IMR-90 (cell line): ENCODE measurements at regions not wholly inside any gene's neighbourhood (a gene's known extent, or its start where the extent isn't known, plus 50 kb on each side); places are given as distances from the start of the nearest gene placed in this dataset.

Source experiments
- ATAC-seq: fragments of 200-7000 bp; cut with Tn5 transposase; 2 replicates; pipeline ENCODE4 v1.9.1; 2020; ENCODE audit warnings: low read depth, mild to moderate bottlenecking, moderate library complexity
- BruUV-seq: library from RNA; stranded (reverse); fragments of 400-500 nt; replicated peaks from 2 replicates; lab custom pipeline; 2021; lab: Mats Ljungman, UMichigan
- CTCF ChIA-PET: fragments of 300-600 bp; formaldehyde crosslinking; extraction: SDS; loops from one replicate; lab custom pipeline; 2021; ENCODE audit warnings: antibody characterized with exemption; lab: Yijun Ruan, JAX
- POLR2A ChIA-PET: fragments of 300-600 bp; sonication (Branson Sonifier 250); formaldehyde crosslinking; loops from one replicate; lab custom pipeline; 2022; ENCODE audit warnings: antibody characterized with exemption; ENCODE audit not compliant: unreplicated experiment; lab: Charles Lee
- DNase-seq: peaks from one replicate; pipeline ENCODE4 v3.0.0; 2013
- H2AFZ ChIP-seq: replicated peaks from 2 replicates; pipeline ENCODE3; 2013; ENCODE audit warnings: low read length, mild to moderate bottlenecking; ENCODE audit not compliant: poor library complexity
- H2AK5ac ChIP-seq: 2 replicates; pipeline ENCODE4 v1.6.1; 2013; ENCODE audit warnings: low read depth, low read length, inconsistent platforms
- H2AK9ac ChIP-seq: replicated peaks from 2 replicates; pipeline ENCODE3; 2013; ENCODE audit warnings: mild to moderate bottlenecking, low read depth, low read length, moderate library complexity; ENCODE audit not compliant: poor library complexity
- H2BK120ac ChIP-seq: 2 replicates; pipeline ENCODE4 v1.6.1; 2013; ENCODE audit warnings: low read depth, low read length, inconsistent platforms
- H2BK15ac ChIP-seq: 3 replicates; pipeline ENCODE4 v1.6.1; 2013; ENCODE audit warnings: low read depth, low read length, inconsistent platforms
- H2BK20ac ChIP-seq: 2 replicates; pipeline ENCODE4 v1.6.1; 2013; ENCODE audit warnings: low read depth, mild to moderate bottlenecking, inconsistent platforms, low read length, moderate library complexity
- H2BK5ac ChIP-seq: 2 replicates; pipeline ENCODE4 v1.6.1; 2013; ENCODE audit warnings: mild to moderate bottlenecking, low read depth, low read length, inconsistent platforms; ENCODE audit not compliant: poor library complexity, severe bottlenecking
- H3K14ac ChIP-seq: replicated peaks from 2 replicates; pipeline ENCODE4 v1.6.1; 2013; ENCODE audit warnings: low read depth, low read length, inconsistent platforms
- H3K18ac ChIP-seq: 2 replicates; pipeline ENCODE4 v1.6.1; 2013; ENCODE audit warnings: low read depth, low read length, control low read depth
- H3K23ac ChIP-seq: 2 replicates; pipeline ENCODE4 v1.6.1; 2013; ENCODE audit warnings: low read depth, low read length, inconsistent platforms
- H3K27ac ChIP-seq: 2 replicates; pipeline ENCODE4 v1.5.1; 2013; ENCODE audit warnings: mild to moderate bottlenecking, control low read depth, low read length; ENCODE audit not compliant: insufficient read depth
- H3K27me3 ChIP-seq: 2 replicates; pipeline ENCODE4 v1.6.1; 2013; ENCODE audit warnings: low read length; ENCODE audit not compliant: control insufficient read depth, insufficient read depth
- H3K36me3 ChIP-seq: 2 replicates; pipeline ENCODE4 v1.6.1; 2013; ENCODE audit warnings: low read length, mixed read lengths; ENCODE audit not compliant: control insufficient read depth, insufficient read depth
- H3K4ac ChIP-seq: 2 replicates; pipeline ENCODE4 v1.6.1; 2013; ENCODE audit warnings: low read depth, low read length, inconsistent platforms
- H3K4me1 ChIP-seq: 2 replicates; pipeline ENCODE4 v1.6.1; 2013; ENCODE audit warnings: low read length, mixed read lengths; ENCODE audit not compliant: control insufficient read depth, insufficient read depth
- H3K4me2 ChIP-seq: 2 replicates; pipeline ENCODE4 v1.6.1; 2013; ENCODE audit warnings: low read depth, mild to moderate bottlenecking, control low read depth, low read length, moderate library complexity
- H3K4me3 ChIP-seq: 2 replicates; pipeline ENCODE4 v1.5.1; 2013; ENCODE audit warnings: low read depth, mild to moderate bottlenecking, control low read depth, low read length, moderate library complexity; ENCODE audit not compliant: insufficient read depth
- H3K56ac ChIP-seq: 2 replicates; pipeline ENCODE4 v1.6.1; 2013; ENCODE audit warnings: low read length, inconsistent platforms; ENCODE audit not compliant: insufficient read depth; ENCODE audit errors: extremely low read depth
- H3K79me1 ChIP-seq, 2 experiments: 2 replicates each; pipeline ENCODE4 v1.6.1; 2013; ENCODE audit warnings: low read length in 2 of 2, inconsistent platforms in 1 of 2, low read depth in 1 of 2
- H3K9ac ChIP-seq: 2 replicates; pipeline ENCODE4 v1.6.1; 2013; ENCODE audit warnings: low read depth, low read length, control low read depth
- H3K9me1 ChIP-seq: 2 replicates; pipeline ENCODE4 v1.6.1; 2013; ENCODE audit warnings: low read length, inconsistent platforms; ENCODE audit not compliant: insufficient read depth
- H3K9me3 ChIP-seq: 2 replicates; pipeline ENCODE4 v1.6.1; 2013; ENCODE audit warnings: low read length; ENCODE audit not compliant: control insufficient read depth, insufficient read depth
- H4K20me1 ChIP-seq: 2 replicates; pipeline ENCODE4 v1.6.1; 2013; ENCODE audit warnings: low read length, inconsistent platforms; ENCODE audit not compliant: insufficient read depth
- H4K5ac ChIP-seq: 2 replicates; pipeline ENCODE4 v1.6.1; 2013; ENCODE audit warnings: mild to moderate bottlenecking, low read depth, low read length, control low read depth
- H4K8ac ChIP-seq, 2 experiments: 2 replicates each; pipeline ENCODE4 v1.6.1; 2013; ENCODE audit warnings: low read depth in 2 of 2, low read length in 2 of 2, control low read depth in 1 of 2, inconsistent platforms in 1 of 2
- H4K91ac ChIP-seq: 2 replicates; pipeline ENCODE4 v1.6.1; 2013; ENCODE audit warnings: low read depth, low read length, inconsistent platforms; ENCODE audit not compliant: insufficient read depth
- BHLHE40 ChIP-seq: fragments of 150-350 bp; IDR thresholded peaks from 2 replicates; pipeline ENCODE4 v1.6.1; 2016; ENCODE audit warnings: mild to moderate bottlenecking, low read depth, low read length
- CEBPB ChIP-seq: IDR thresholded peaks from 2 replicates; pipeline ENCODE4 v1.6.1; 2012; ENCODE audit warnings: low read depth, low read length, improper control_type of control experiment
- CHD1 ChIP-seq: IDR thresholded peaks from 2 replicates; pipeline ENCODE4 v1.6.1; 2012; ENCODE audit warnings: low read depth, low read length, improper control_type of control experiment
- FOS ChIP-seq: fragments of 150-350 bp; IDR thresholded peaks from 2 replicates; pipeline ENCODE4 v1.6.1; 2016; ENCODE audit warnings: low read depth, low read length
- MAFK ChIP-seq: IDR thresholded peaks from 2 replicates; pipeline ENCODE4 v1.6.1; 2012; ENCODE audit warnings: low read depth, low read length, improper control_type of control experiment
- MAZ ChIP-seq: IDR thresholded peaks from 2 replicates; pipeline ENCODE4 v1.6.1; 2012; ENCODE audit warnings: low read depth, mild to moderate bottlenecking, low read length, improper control_type of control experiment, moderate library complexity, borderline replicate concordance
- MXI1 ChIP-seq: IDR thresholded peaks from 2 replicates; pipeline ENCODE4 v1.6.1; 2012; ENCODE audit warnings: low read depth, mild to moderate bottlenecking, low read length, moderate library complexity, borderline replicate concordance
- NFE2L2 ChIP-seq: fragments of 150-350 bp; IDR thresholded peaks from 2 replicates; pipeline ENCODE4 v1.6.1; 2016; ENCODE audit warnings: low read depth, mild to moderate bottlenecking, low read length
- POLR2A ChIP-seq: IDR thresholded peaks from 2 replicates; pipeline ENCODE4 v1.6.1; 2012; ENCODE audit warnings: mild to moderate bottlenecking, low read depth, low read length
- RAD21 ChIP-seq: IDR thresholded peaks from 2 replicates; pipeline ENCODE4 v1.6.1; 2012; ENCODE audit warnings: low read length, improper control_type of control experiment
- RCOR1 ChIP-seq: IDR thresholded peaks from 2 replicates; pipeline ENCODE4 v1.6.1; 2012; ENCODE audit warnings: mild to moderate bottlenecking, low read length, improper control_type of control experiment; ENCODE audit not compliant: insufficient replicate concordance
- RFX5 ChIP-seq: IDR thresholded peaks from 2 replicates; pipeline ENCODE4 v1.8.0; 2012; ENCODE audit warnings: low read depth, mild to moderate bottlenecking, low read length, moderate library complexity
- SMC3 ChIP-seq: fragments of 150-350 bp; IDR thresholded peaks from 2 replicates; pipeline ENCODE4 v1.6.1; 2016; ENCODE audit warnings: low read depth, mild to moderate bottlenecking, antibody characterized with exemption, low read length, moderate library complexity
- dilution Hi-C: fragments of 300-500 bp; cut with HindIII; formaldehyde crosslinking; loops from one replicate; pipeline ENCODE4 v1.14.3; 2018; ENCODE audit warnings: low sequenced_read_pairs; ENCODE audit not compliant: unreplicated experiment
- in situ Hi-C: fragments of 300-500 bp; cut with MboI; formaldehyde crosslinking; loops from 3 replicates; pipeline ENCODE4 v1.14.3; 2019; ENCODE audit warnings: low sequenced_read_pairs, inconsistent platforms, mixed read lengths
- intact Hi-C: fragments of 100-400 bp; cut with micrococcal nuclease; formaldehyde crosslinking; loops from 2 replicates; pipeline ENCODE4 v1.10.0; 2022
- TF ChIP-seq, protein P1 (sequence below): fragments of 150-350 bp; IDR thresholded peaks from 2 replicates; pipeline ENCODE4 v1.6.1; 2016; ENCODE audit warnings: low read depth, mild to moderate bottlenecking, low read length, moderate library complexity, borderline replicate concordance
- TF ChIP-seq, protein P2 (sequence below): fragments of 150-350 bp; IDR thresholded peaks from 2 replicates; pipeline ENCODE4 v1.6.1; 2017; ENCODE audit warnings: mild to moderate bottlenecking, antibody characterized with exemption, low read length, low read depth
- TF ChIP-seq, protein P3 (sequence below): conservative IDR thresholded peaks from 2 replicates; pipeline ENCODE4 v1.5.1; 2012; ENCODE audit warnings: mild to moderate bottlenecking, low read depth, low read length, improper control_type of control experiment

DNA sequence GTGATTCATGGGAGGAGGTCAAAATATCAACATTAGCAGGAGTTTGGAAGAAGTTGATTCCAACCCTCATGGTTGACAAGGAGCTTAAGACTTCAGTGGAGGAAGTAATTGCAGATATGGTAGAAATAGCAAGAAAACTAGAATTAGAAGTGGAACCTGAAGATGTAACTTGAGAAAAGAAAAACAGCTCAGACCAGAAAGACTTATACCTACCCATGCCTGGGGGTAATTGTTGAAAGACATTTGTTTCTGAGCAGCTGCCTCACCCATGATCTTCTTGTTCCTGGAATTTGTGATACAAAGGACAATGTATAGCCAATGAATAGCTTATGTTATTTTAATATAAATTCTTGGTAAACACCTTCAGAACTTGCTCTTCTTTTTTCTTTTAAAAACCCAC, 128.6 kb downstream of the LRIG2 start:
- Histone ChIP-seq H3K23ac (no peak overlapping the region), H2AFZ (no peak overlapping the region), H2AK9ac (no peak overlapping the region), H3K9me1 (no peaks in the 10 kb centered on the region), H3K79me1 (no peaks in the 10 kb centered on the region), H3K9me3 (no peaks in the 10 kb centered on the region), H4K8ac (no peak overlapping the region), H3K27me3 (peaks cover 6% of the 10 kb centered on the region), H4K5ac (no peak overlapping the region), H3K4me3 (no peak overlapping the region), H2BK120ac (no peak overlapping the region), H4K20me1 (no peaks in the 10 kb centered on the region), H4K91ac (no peak overlapping the region), H2BK20ac (no peak overlapping the region), H3K4ac (no peak overlapping the region), H3K56ac (no peak overlapping the region), H3K18ac (no peak overlapping the region), H3K36me3 (no peaks in the 10 kb centered on the region), H2BK15ac (no peak overlapping the region), H3K27ac (no peak overlapping the region), H3K14ac (no peak overlapping the region), H3K9ac (no peak overlapping the region), H3K4me1 (no peaks in the 10 kb centered on the region), H2AK5ac (no peak overlapping the region), H2BK5ac (no peak overlapping the region), H3K4me2 (no peak overlapping the region)
- CTCF ChIA-PET, result interaction anchor here (0.6 kb wide), 1 partner anchor 197 kb away, joined by 3 read pairs; no protein-coding TSS in a partner anchor
- intact Hi-C loops, result no loop called here
- TF ChIP-seq, protein P1, sequence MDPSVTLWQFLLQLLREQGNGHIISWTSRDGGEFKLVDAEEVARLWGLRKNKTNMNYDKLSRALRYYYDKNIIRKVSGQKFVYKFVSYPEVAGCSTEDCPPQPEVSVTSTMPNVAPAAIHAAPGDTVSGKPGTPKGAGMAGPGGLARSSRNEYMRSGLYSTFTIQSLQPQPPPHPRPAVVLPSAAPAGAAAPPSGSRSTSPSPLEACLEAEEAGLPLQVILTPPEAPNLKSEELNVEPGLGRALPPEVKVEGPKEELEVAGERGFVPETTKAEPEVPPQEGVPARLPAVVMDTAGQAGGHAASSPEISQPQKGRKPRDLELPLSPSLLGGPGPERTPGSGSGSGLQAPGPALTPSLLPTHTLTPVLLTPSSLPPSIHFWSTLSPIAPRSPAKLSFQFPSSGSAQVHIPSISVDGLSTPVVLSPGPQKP, result no peak
- TF ChIP-seq MXI1, result no peak
- no peak for TF ChIP-seq MAZ
- no peak for TF ChIP-seq SMC3
- no peak for TF ChIP-seq RFX5
- TF ChIP-seq, protein P2, sequence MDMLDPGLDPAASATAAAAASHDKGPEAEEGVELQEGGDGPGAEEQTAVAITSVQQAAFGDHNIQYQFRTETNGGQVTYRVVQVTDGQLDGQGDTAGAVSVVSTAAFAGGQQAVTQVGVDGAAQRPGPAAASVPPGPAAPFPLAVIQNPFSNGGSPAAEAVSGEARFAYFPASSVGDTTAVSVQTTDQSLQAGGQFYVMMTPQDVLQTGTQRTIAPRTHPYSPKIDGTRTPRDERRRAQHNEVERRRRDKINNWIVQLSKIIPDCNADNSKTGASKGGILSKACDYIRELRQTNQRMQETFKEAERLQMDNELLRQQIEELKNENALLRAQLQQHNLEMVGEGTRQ, result no peak
- TF ChIP-seq, protein P3, sequence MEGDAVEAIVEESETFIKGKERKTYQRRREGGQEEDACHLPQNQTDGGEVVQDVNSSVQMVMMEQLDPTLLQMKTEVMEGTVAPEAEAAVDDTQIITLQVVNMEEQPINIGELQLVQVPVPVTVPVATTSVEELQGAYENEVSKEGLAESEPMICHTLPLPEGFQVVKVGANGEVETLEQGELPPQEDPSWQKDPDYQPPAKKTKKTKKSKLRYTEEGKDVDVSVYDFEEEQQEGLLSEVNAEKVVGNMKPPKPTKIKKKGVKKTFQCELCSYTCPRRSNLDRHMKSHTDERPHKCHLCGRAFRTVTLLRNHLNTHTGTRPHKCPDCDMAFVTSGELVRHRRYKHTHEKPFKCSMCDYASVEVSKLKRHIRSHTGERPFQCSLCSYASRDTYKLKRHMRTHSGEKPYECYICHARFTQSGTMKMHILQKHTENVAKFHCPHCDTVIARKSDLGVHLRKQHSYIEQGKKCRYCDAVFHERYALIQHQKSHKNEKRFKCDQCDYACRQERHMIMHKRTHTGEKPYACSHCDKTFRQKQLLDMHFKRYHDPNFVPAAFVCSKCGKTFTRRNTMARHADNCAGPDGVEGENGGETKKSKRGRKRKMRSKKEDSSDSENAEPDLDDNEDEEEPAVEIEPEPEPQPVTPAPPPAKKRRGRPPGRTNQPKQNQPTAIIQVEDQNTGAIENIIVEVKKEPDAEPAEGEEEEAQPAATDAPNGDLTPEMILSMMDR, result no peak
- no peak for TF ChIP-seq MAFK
- TF ChIP-seq CHD1, result no peak
- TF ChIP-seq RAD21, result no peak
- TF ChIP-seq NFE2L2, result no peak
- no peak for TF ChIP-seq POLR2A
- no peak for TF ChIP-seq BHLHE40
- TF ChIP-seq CEBPB, result no peak
- no peak for TF ChIP-seq RCOR1
- no peak for TF ChIP-seq FOS
- DNase-seq (no peak), ATAC-seq (no peak)
- BruUV-seq, result no TSS peak
- in situ Hi-C loops, result no loop called here
- dilution Hi-C loops, result no loop called here
- POLR2A ChIA-PET, result no interaction called here
